ENCODE measurements at regions not wholly inside any gene's neighbourhood (a gene's known extent, or its start where the extent isn't known, plus 50 kb on each side); places are given as distances from the start of the nearest gene placed in this dataset.

DNA sequence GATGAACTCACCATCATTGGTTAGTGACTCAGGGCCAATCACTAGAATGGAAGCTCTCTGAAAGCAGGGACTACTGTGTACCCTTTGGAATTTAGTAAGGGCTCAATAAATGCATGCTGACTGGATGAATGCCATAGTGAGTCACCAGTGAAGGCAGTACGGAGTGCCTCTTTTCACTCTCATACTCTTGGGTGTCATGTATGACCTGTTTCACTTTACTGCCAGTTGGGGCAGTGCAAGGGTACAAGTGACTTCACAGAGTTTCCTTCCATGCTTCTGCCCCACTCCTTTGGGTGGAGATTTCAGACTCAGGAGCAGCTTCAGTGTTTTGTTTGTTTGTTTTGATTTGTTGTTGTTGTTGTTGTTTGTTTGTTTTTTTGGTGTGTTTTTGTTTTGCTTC is 57.7 kb downstream of the SOX3 start:
- TF ChIP-seq, protein P1, sequence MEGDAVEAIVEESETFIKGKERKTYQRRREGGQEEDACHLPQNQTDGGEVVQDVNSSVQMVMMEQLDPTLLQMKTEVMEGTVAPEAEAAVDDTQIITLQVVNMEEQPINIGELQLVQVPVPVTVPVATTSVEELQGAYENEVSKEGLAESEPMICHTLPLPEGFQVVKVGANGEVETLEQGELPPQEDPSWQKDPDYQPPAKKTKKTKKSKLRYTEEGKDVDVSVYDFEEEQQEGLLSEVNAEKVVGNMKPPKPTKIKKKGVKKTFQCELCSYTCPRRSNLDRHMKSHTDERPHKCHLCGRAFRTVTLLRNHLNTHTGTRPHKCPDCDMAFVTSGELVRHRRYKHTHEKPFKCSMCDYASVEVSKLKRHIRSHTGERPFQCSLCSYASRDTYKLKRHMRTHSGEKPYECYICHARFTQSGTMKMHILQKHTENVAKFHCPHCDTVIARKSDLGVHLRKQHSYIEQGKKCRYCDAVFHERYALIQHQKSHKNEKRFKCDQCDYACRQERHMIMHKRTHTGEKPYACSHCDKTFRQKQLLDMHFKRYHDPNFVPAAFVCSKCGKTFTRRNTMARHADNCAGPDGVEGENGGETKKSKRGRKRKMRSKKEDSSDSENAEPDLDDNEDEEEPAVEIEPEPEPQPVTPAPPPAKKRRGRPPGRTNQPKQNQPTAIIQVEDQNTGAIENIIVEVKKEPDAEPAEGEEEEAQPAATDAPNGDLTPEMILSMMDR (IDR thresholded peaks at IDR 0.05), result no peak
- no peak for TF ChIP-seq POLR2A (IDR thresholded peaks at IDR 0.05)
